ENCODE measurements at regions not wholly inside any gene's neighbourhood (a gene's known extent, or its start where the extent isn't known, plus 50 kb on each side); places are given as distances from the start of the nearest gene placed in this dataset.

GRCh38 chr2:237256887-237257286 is 157.1 kb downstream of the COL6A3 start:
- Histone ChIP-seq H3K9me3 (replicated peaks; ENCODE audit: control insufficient read depth, insufficient read depth, low read depth, low read length) (no peaks in the 10 kb centered on the region), H3K4me2 (ENCODE audit: insufficient read depth, low read length) (no peak overlapping the region), H3K36me3 (ENCODE audit: control insufficient read depth, insufficient read depth, low read length) (no peaks in the 10 kb centered on the region), H3K79me2 (ENCODE audit: control insufficient read depth, insufficient read depth, low read length) (no peaks in the 10 kb centered on the region), H3K27ac (ENCODE audit: extremely low read depth, low read depth, low read length) (no peak overlapping the region), H3K4me1 (replicated peaks in 1 of 2; ENCODE audit: control insufficient read depth in 2 of 2, insufficient read depth in 2 of 2, low read length in 2 of 2) (no peaks in the 10 kb centered on the region), H3K9ac (ENCODE audit: insufficient read depth in 1 of 2, low read depth in 2 of 2, low read length in 2 of 2) (no peak overlapping the region), H2AFZ (ENCODE audit: low read depth, low read length) (no peak overlapping the region), H4K20me1 (replicated peaks; ENCODE audit: control insufficient read depth, insufficient read depth, low read length) (no peaks in the 10 kb centered on the region), H3K4me3 (no peak overlapping the region), H3K9me1 (ENCODE audit: control insufficient read depth, insufficient read depth, low read length) (no peaks in the 10 kb centered on the region), H3K27me3 (ENCODE audit: control insufficient read depth in 2 of 2, insufficient read depth in 2 of 2, low read length in 2 of 2) (peaks cover 0 to 3% of the 10 kb centered on the region in 2 experiments; a peak in 1 of 5 replicates)
- BruUV-seq (replicated peaks) = no TSS peak
- ChIA-PET POLR2A (no interaction called here), CTCF (ENCODE audit: low intra/inter-chr PET ratio) (no interaction called here)
- ATAC-seq (no peak), FAIRE-seq (no peak), DNase-seq (ENCODE audit: extremely low read depth in 1 of 4, low spot score in 3 of 4) (no peak)
- in situ Hi-C loops (cut with MboI) = no loop called here
- 0% methylated on average over 4 of the region's 4 CpGs for WGBS (ENCODE audit: insufficient coverage, low coverage, missing lambda C conversion rate)
- intact Hi-C loops (cut with micrococcal nuclease) = no loop called here
- no peak for TF ChIP-seq AFF1 (IDR thresholded peaks at IDR 0.05; ENCODE audit: low read depth in 1 of 2, partially characterized antibody in 2 of 2)
- no peak for TF ChIP-seq TFE3 (CRISPR knock-in tag; IDR thresholded peaks at IDR 0.05)
- no peak for TF ChIP-seq ARID3B (CRISPR knock-in tag; IDR thresholded peaks at IDR 0.05; ENCODE audit: borderline replicate concordance)
- no peak for TF ChIP-seq ZBTB33 (CRISPR knock-in tag; IDR thresholded peaks at IDR 0.05)
- TF ChIP-seq NCOA1 (IDR thresholded peaks at IDR 0.05; ENCODE audit: low read depth) = no peak
- no peak for TF ChIP-seq ZBTB5 (IDR thresholded peaks at IDR 0.05)
- no peak for TF ChIP-seq PATZ1 (CRISPR knock-in tag; IDR thresholded peaks at IDR 0.05; ENCODE audit: borderline replicate concordance)
- no peak for TF ChIP-seq MCM5 (IDR thresholded peaks at IDR 0.05; ENCODE audit: low read depth)
- TF ChIP-seq ZNF184 (CRISPR knock-in tag; IDR thresholded peaks at IDR 0.05) = no peak
